Keratinocyte (primary cell): ENCODE measurements at regions not wholly inside any gene's neighbourhood (a gene's known extent, or its start where the extent isn't known, plus 50 kb on each side); places are given as distances from the start of the nearest gene placed in this dataset.

ENCODE experiments used
- DNase-seq: peaks from one replicate; pipeline ENCODE4 v3.0.0-alpha.2; 2011; ENCODE audit warnings: low read depth, missing footprints, low spot score
- FAIRE-seq: peaks from 2 replicates; lab custom pipeline; 2011; peaks lifted over from hg19 to GRCh38; lab: Jason Lieb, UNC
- H2AFZ ChIP-seq: 2 replicates; pipeline ENCODE4 v1.6.0; 2012; ENCODE audit warnings: low read length, control low read depth, inconsistent platforms; ENCODE audit not compliant: control insufficient read depth
- H3K27ac ChIP-seq: 2 replicates; pipeline ENCODE4 v1.5.1; 2011; ENCODE audit warnings: low read length; ENCODE audit not compliant: control insufficient read depth, insufficient read depth
- H3K27me3 ChIP-seq: 3 replicates; pipeline ENCODE4 v1.6.0; 2011; ENCODE audit warnings: low read length; ENCODE audit not compliant: control insufficient read depth, insufficient read depth; ENCODE audit errors: extremely low read depth
- H3K36me3 ChIP-seq, 2 experiments: 2 replicates in 1 of 2; 3 replicates in 1 of 2; pipeline ENCODE4 v1.5.1; 2011; ENCODE audit warnings: low read length in 2 of 2, mild to moderate bottlenecking in 1 of 2; ENCODE audit not compliant: control insufficient read depth in 2 of 2, insufficient read depth in 2 of 2; ENCODE audit errors: extremely low read depth in 1 of 2
- H3K4me1 ChIP-seq: 3 replicates; pipeline ENCODE4 v1.5.1; 2011; ENCODE audit warnings: low read length; ENCODE audit not compliant: control insufficient read depth, insufficient read depth; ENCODE audit errors: extremely low read depth
- H3K4me2 ChIP-seq: 3 replicates; pipeline ENCODE4 v1.6.0; 2011; ENCODE audit warnings: low read depth, low read length; ENCODE audit not compliant: control insufficient read depth, insufficient read depth; ENCODE audit errors: extremely low read depth
- H3K4me3 ChIP-seq, 3 experiments: fragments of 200-600 bp in 1 of 3; sonication (generic) in 1 of 3; 2 replicates in 2 of 3; 3 replicates in 1 of 3; pipeline ENCODE4 v1.5.1; 2011 to 2016; ENCODE audit warnings: low read length in 3 of 3, mild to moderate bottlenecking in 3 of 3, control low read depth in 2 of 3, inconsistent platforms in 1 of 3, low read depth in 1 of 3, mixed read lengths in 1 of 3, mixed run types in 1 of 3, moderate library complexity in 1 of 3; ENCODE audit not compliant: control insufficient read depth in 2 of 3, insufficient read depth in 2 of 3; ENCODE audit errors: extremely low read depth in 1 of 3
- H3K79me2 ChIP-seq: 2 replicates; pipeline ENCODE4 v1.6.0; 2012; ENCODE audit warnings: low read length; ENCODE audit not compliant: control insufficient read depth, insufficient read depth
- H3K9ac ChIP-seq: 3 replicates; pipeline ENCODE4 v1.6.0; 2011; ENCODE audit warnings: low read length; ENCODE audit not compliant: control insufficient read depth, insufficient read depth; ENCODE audit errors: extremely low read depth
- H3K9me1 ChIP-seq: 3 replicates; pipeline ENCODE4 v1.6.0; 2011; ENCODE audit warnings: low read length; ENCODE audit not compliant: control insufficient read depth, insufficient read depth; ENCODE audit errors: extremely low read depth
- H3K9me3 ChIP-seq: 2 replicates; pipeline ENCODE4 v1.5.1; 2012; ENCODE audit warnings: low read depth, low read length; ENCODE audit not compliant: control insufficient read depth
- H4K20me1 ChIP-seq: 3 replicates; pipeline ENCODE4 v1.6.0; 2011; ENCODE audit warnings: low read length; ENCODE audit not compliant: control insufficient read depth, insufficient read depth; ENCODE audit errors: extremely low read depth
- EZH2 ChIP-seq: IDR thresholded peaks from one replicate; pipeline ENCODE4 v1.6.1; 2012; ENCODE audit warnings: inconsistent platforms, mild to moderate bottlenecking, low read length, moderate library complexity
- dilution Hi-C: fragments of 300-500 bp; cut with MboI; formaldehyde crosslinking; loops from one replicate; pipeline ENCODE4 v1.7.0; 2020; ENCODE audit warnings: low sequenced_read_pairs; ENCODE audit not compliant: extremely low pct_ligation_motif_present
- TF ChIP-seq, protein P1 (sequence below), 3 experiments: IDR thresholded peaks in 1 of 3; conservative IDR thresholded peaks in 1 of 3; optimal IDR thresholded peaks in 1 of 3; 2 replicates in 2 of 3; 3 replicates in 1 of 3; pipeline versions ENCODE3 to v1.5.1; 2011; ENCODE audit warnings: low read length in 3 of 3, mild to moderate bottlenecking in 3 of 3, moderate library complexity in 2 of 3, control low read depth in 1 of 3, inconsistent platforms in 1 of 3; ENCODE audit not compliant: insufficient read depth in 2 of 3; ENCODE audit errors: extremely low read depth in 1 of 3

DNA sequence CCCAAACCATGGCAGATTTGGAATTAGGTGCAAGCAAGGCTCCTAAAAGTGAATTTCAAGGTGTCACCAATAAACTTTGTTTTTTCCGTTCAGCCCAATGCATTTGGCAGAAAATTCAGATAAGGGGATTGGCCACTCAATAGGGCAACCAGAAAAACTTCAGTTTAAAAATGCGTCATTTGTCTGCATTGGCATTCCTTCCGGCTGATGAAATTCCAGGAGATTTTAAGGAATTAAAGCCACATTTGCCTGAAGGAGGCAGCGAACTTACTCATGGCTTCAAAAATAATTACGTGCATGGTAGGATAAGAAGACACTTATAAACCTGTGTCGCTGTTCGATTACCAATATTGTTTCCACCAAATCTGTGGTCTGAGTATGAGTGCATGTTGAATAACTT, 151.9 kb downstream of the SALL1 start:
- Histone ChIP-seq H3K27me3 (no peaks in the 10 kb centered on the region), H3K4me1 (no peaks in the 10 kb centered on the region), H3K4me2 (no peak overlapping the region), H3K9me3 (no peaks in the 10 kb centered on the region), H3K9me1 (no peaks in the 10 kb centered on the region), H3K79me2 (no peaks in the 10 kb centered on the region), H3K4me3 (no peak overlapping the region), H3K9ac (no peak overlapping the region), H3K27ac (no peak overlapping the region), H2AFZ (no peak overlapping the region), H3K36me3 (no peaks in the 10 kb centered on the region), H4K20me1 (no peaks in the 10 kb centered on the region)
- TF ChIP-seq, protein P1, sequence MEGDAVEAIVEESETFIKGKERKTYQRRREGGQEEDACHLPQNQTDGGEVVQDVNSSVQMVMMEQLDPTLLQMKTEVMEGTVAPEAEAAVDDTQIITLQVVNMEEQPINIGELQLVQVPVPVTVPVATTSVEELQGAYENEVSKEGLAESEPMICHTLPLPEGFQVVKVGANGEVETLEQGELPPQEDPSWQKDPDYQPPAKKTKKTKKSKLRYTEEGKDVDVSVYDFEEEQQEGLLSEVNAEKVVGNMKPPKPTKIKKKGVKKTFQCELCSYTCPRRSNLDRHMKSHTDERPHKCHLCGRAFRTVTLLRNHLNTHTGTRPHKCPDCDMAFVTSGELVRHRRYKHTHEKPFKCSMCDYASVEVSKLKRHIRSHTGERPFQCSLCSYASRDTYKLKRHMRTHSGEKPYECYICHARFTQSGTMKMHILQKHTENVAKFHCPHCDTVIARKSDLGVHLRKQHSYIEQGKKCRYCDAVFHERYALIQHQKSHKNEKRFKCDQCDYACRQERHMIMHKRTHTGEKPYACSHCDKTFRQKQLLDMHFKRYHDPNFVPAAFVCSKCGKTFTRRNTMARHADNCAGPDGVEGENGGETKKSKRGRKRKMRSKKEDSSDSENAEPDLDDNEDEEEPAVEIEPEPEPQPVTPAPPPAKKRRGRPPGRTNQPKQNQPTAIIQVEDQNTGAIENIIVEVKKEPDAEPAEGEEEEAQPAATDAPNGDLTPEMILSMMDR (optimal IDR thresholded peaks at IDR 0.05 in 1 of 3, IDR thresholded peaks at IDR 0.05 in 1 of 3, conservative IDR thresholded peaks at IDR 0.05 in 1 of 3; ENCODE audit: extremely low read depth in 1 of 3, insufficient read depth in 2 of 3, low read length in 3 of 3): no peak
- no peak for TF ChIP-seq EZH2
- dilution Hi-C loops: no loop called here
- FAIRE-seq (no peak), DNase-seq (no peak)

DNA sequence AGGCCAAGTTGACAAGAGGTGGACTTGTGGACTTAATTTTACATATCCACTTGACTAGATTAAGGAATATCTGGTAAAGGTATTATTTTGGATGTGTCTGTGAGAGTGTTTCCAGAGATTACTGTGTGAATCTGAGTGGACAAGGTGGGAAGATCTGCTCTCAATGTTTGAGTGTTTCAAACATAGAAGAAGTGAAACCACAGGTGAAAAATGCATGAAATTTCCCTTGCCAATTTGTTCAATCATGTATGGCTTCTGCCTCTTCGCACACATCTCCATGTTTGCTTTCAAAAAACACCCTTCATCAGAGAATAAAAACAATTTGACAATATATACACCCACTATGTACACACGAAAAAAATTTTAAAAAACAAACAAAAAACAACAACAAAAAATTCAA, 152.7 kb downstream of the SALL1 start:
- Histone ChIP-seq H3K36me3 (no peaks in the 10 kb centered on the region), H3K27ac (no peak overlapping the region), H3K27me3 (no peaks in the 10 kb centered on the region), H3K79me2 (no peaks in the 10 kb centered on the region), H3K4me3 (no peak overlapping the region), H3K9ac (no peak overlapping the region), H3K4me1 (no peaks in the 10 kb centered on the region), H4K20me1 (no peaks in the 10 kb centered on the region), H3K9me3 (no peaks in the 10 kb centered on the region), H3K9me1 (no peaks in the 10 kb centered on the region), H2AFZ (no peak overlapping the region), H3K4me2 (no peak overlapping the region)
- TF ChIP-seq, protein P1 (optimal IDR thresholded peaks at IDR 0.05 in 1 of 3, IDR thresholded peaks at IDR 0.05 in 1 of 3, conservative IDR thresholded peaks at IDR 0.05 in 1 of 3; ENCODE audit: extremely low read depth in 1 of 3, insufficient read depth in 2 of 3, low read length in 3 of 3): no peak
- DNase-seq (no peak), FAIRE-seq (no peak)
- dilution Hi-C loops: no loop called here
